ENCODE measurements at regions not wholly inside any gene's neighbourhood (a gene's known extent, or its start where the extent isn't known, plus 50 kb on each side); places are given as distances from the start of the nearest gene placed in this dataset.

- Mint-ChIP-seq H3K36me3 (ENCODE audit: low read depth) (no peaks in the 10 kb centered on the region), H3K27me3 (ENCODE audit: insufficient read depth) (peaks cover 35% of the 10 kb centered on the region), H3K27ac (no peak overlapping the region), H3K4me1 (ENCODE audit: low read depth) (no peaks in the 10 kb centered on the region; the same call in 1 of the 2 replicates), H3K9me3 (no peaks in the 10 kb centered on the region), H3K4me3 (no peak overlapping the region)
- no peak for DNase-seq
- TF ChIP-seq CTCF (IDR thresholded peaks at IDR 0.05) = no peak
Observed at GRCh38 chr10:29199339-29199738, 89.5 kb upstream of the LYZL1 start.

GRCh38 chr10:29199941-29200679 lies 88.8 kb upstream of the LYZL1 start:
- H3K4me1 Mint-ChIP-seq (ENCODE audit: low read depth) = no peaks in the 10 kb centered on the region; the same call in 1 of the 2 replicates
- H3K27ac Mint-ChIP-seq = no peak overlapping the region

GRCh38 chr10:29202386-29202940 lies 86.4 kb upstream of the LYZL1 start:
- no peak for TF ChIP-seq CTCF (IDR thresholded peaks at IDR 0.05)
- H3K27ac Mint-ChIP-seq = no peak overlapping the region
- no peak for DNase-seq

More at GRCh38 chr10:29199941-29200679, 88.8 kb upstream of the LYZL1 start:
- Mint-ChIP-seq H3K27me3 (ENCODE audit: insufficient read depth) (peaks cover 39% of the 10 kb centered on the region), H3K4me3 (peak overlapping the region; percentile 56; the same call in 1 of the 2 replicates), H3K9me3 (no peaks in the 10 kb centered on the region), H3K36me3 (ENCODE audit: low read depth) (no peaks in the 10 kb centered on the region)
- TF ChIP-seq CTCF (IDR thresholded peaks at IDR 0.05) = no peak
- DNase-seq = no peak

GRCh38 chr10:29203432-29203831 lies 85.4 kb upstream of the LYZL1 start:
- no peaks in the 10 kb centered on the region for H3K36me3 Mint-ChIP-seq (ENCODE audit: low read depth)
- no peak overlapping the region for H3K27ac Mint-ChIP-seq
- H3K27me3 Mint-ChIP-seq (ENCODE audit: insufficient read depth) = peaks cover 47% of the 10 kb centered on the region
- H3K4me1 Mint-ChIP-seq (ENCODE audit: low read depth) = no peaks in the 10 kb centered on the region; the same call in 1 of the 2 replicates
- no peaks in the 10 kb centered on the region for H3K9me3 Mint-ChIP-seq
- H3K4me3 Mint-ChIP-seq = no peak overlapping the region
- no peak for DNase-seq
- TF ChIP-seq CTCF (IDR thresholded peaks at IDR 0.05) = no peak

More at GRCh38 chr10:29202386-29202940, 86.4 kb upstream of the LYZL1 start:
- H3K27me3 Mint-ChIP-seq (ENCODE audit: insufficient read depth) = peaks cover 44% of the 10 kb centered on the region
- H3K4me1 Mint-ChIP-seq (ENCODE audit: low read depth) = no peaks in the 10 kb centered on the region; the same call in 1 of the 2 replicates
- no peaks in the 10 kb centered on the region for H3K9me3 Mint-ChIP-seq
- no peak overlapping the region for H3K4me3 Mint-ChIP-seq
- H3K36me3 Mint-ChIP-seq (ENCODE audit: low read depth) = no peaks in the 10 kb centered on the region

GRCh38 chr10:29204070-29204800 lies 84.6 kb upstream of the LYZL1 start:
- no peak overlapping the region for H3K27ac Mint-ChIP-seq
- H3K27me3 Mint-ChIP-seq (ENCODE audit: insufficient read depth) = peaks cover 47% of the 10 kb centered on the region
- no peak for DNase-seq
- no peak overlapping the region for H3K4me3 Mint-ChIP-seq
- peaks cover under 1% of the 10 kb centered on the region; the same call in 1 of the 2 replicates for H3K9me3 Mint-ChIP-seq
- H3K36me3 Mint-ChIP-seq (ENCODE audit: low read depth) = no peaks in the 10 kb centered on the region
- no peaks in the 10 kb centered on the region; the same call in 1 of the 2 replicates for H3K4me1 Mint-ChIP-seq (ENCODE audit: low read depth)
- no peak for TF ChIP-seq CTCF (IDR thresholded peaks at IDR 0.05)

All from HFFc6 (cell line).